SK-N-SH treated with all-trans-retinoic acid at 6 μM for 48 hours (cell line): ENCODE measurements at regions not wholly inside any gene's neighbourhood (a gene's known extent, or its start where the extent isn't known, plus 50 kb on each side); places are given as distances from the start of the nearest gene placed in this dataset.

Experiments
- ATAC-seq: fragments of 200-7000 bp; cut with Tn5 transposase; 3 replicates; pipeline ENCODE4 v1.9.1; 2020; ENCODE audit warnings: mild to moderate bottlenecking, moderate library complexity
- ARNTL ChIP-seq: fragments of 450-650 bp; formaldehyde crosslinking; IDR thresholded peaks from 2 replicates; pipeline ENCODE4 v1.5.0; 2020; ENCODE audit warnings: low read depth, mild to moderate bottlenecking, moderate library complexity, borderline replicate concordance
- BACH2 ChIP-seq: fragments of 250-450 bp; sonication (Bioruptor Pico); IDR thresholded peaks from 2 replicates; pipeline ENCODE4 v1.9.0; 2021; ENCODE audit warnings: mild to moderate bottlenecking, borderline replicate concordance
- CREB5 ChIP-seq: fragments of 250-450 bp; sonication (Bioruptor Pico); IDR thresholded peaks from 2 replicates; pipeline ENCODE4 v1.5.1; 2020; ENCODE audit warnings: low read depth, mild to moderate bottlenecking, moderate library complexity
- CSDC2 ChIP-seq: fragments of 250-450 bp; sonication (Bioruptor Pico); IDR thresholded peaks from 2 replicates; pipeline ENCODE4 v1.5.0; 2020; ENCODE audit warnings: mild to moderate bottlenecking, moderate library complexity
- CSRNP3 ChIP-seq: fragments of 250-450 bp; sonication (Bioruptor Pico); IDR thresholded peaks from 2 replicates; pipeline ENCODE4 v1.5.1; 2021; ENCODE audit warnings: mild to moderate bottlenecking, moderate library complexity
- ESRRG ChIP-seq: fragments of 250-450 bp; sonication (Bioruptor Pico); IDR thresholded peaks from 2 replicates; pipeline ENCODE4 v1.6.1; 2021; ENCODE audit warnings: mild to moderate bottlenecking
- GLIS3 ChIP-seq: fragments of 250-450 bp; sonication (Bioruptor Pico); IDR thresholded peaks from 2 replicates; pipeline ENCODE4 v1.5.0; 2020; ENCODE audit warnings: mild to moderate bottlenecking, moderate library complexity
- ISL1 ChIP-seq: fragments of 250-450 bp; sonication (Bioruptor Pico); IDR thresholded peaks from 2 replicates; pipeline ENCODE4 v2.1.2; 2022; ENCODE audit warnings: mild to moderate bottlenecking, moderate library complexity
- OSR1 ChIP-seq: fragments of 250-450 bp; sonication (Bioruptor Pico); IDR thresholded peaks from 2 replicates; pipeline ENCODE4 v1.8.0; 2022; ENCODE audit warnings: moderate library complexity, mild to moderate bottlenecking, inconsistent platforms
- PATZ1 ChIP-seq: fragments of 250-450 bp; sonication (Bioruptor Pico); IDR thresholded peaks from 2 replicates; pipeline ENCODE4 v1.8.0; 2020; ENCODE audit warnings: mild to moderate bottlenecking, moderate library complexity, borderline replicate concordance
- POU6F1 ChIP-seq: fragments of 250-450 bp; sonication (Bioruptor Pico); IDR thresholded peaks from 2 replicates; pipeline ENCODE4 v1.8.0; 2021; ENCODE audit warnings: low read depth, mild to moderate bottlenecking, moderate library complexity, borderline replicate concordance
- PPARA ChIP-seq: fragments of 250-450 bp; sonication (Bioruptor Pico); IDR thresholded peaks from 2 replicates; pipeline ENCODE4 v1.5.0; 2020; ENCODE audit warnings: mild to moderate bottlenecking, borderline replicate concordance
- RARB ChIP-seq: fragments of 250-450 bp; sonication (Bioruptor Pico); IDR thresholded peaks from 2 replicates; pipeline ENCODE4 v1.8.0; 2021; ENCODE audit warnings: mild to moderate bottlenecking, moderate library complexity
- SNAI2 ChIP-seq: fragments of 250-450 bp; sonication (Bioruptor Pico); IDR thresholded peaks from 2 replicates; pipeline ENCODE4 v1.5.0; 2020; ENCODE audit warnings: mild to moderate bottlenecking, moderate library complexity
- TCF4 ChIP-seq: fragments of 250-450 bp; sonication (Bioruptor Pico); IDR thresholded peaks from 2 replicates; pipeline ENCODE4 v1.8.0; 2021; ENCODE audit warnings: mild to moderate bottlenecking, moderate library complexity, borderline replicate concordance
- TOX ChIP-seq: fragments of 250-450 bp; sonication (Bioruptor Pico); IDR thresholded peaks from 2 replicates; pipeline ENCODE4 v1.8.0; 2021; ENCODE audit warnings: mild to moderate bottlenecking, moderate library complexity, borderline replicate concordance
- TSHZ2 ChIP-seq: fragments of 250-450 bp; sonication (Bioruptor Pico); IDR thresholded peaks from 2 replicates; pipeline ENCODE4 v1.5.0; 2020; ENCODE audit warnings: mild to moderate bottlenecking, moderate library complexity
- ZC3H10 ChIP-seq: fragments of 250-450 bp; sonication (Bioruptor Pico); IDR thresholded peaks from 2 replicates; pipeline ENCODE4 v1.5.1; 2021; ENCODE audit warnings: mild to moderate bottlenecking, moderate library complexity
- ZFP3 ChIP-seq: fragments of 250-450 bp; sonication (Bioruptor Pico); IDR thresholded peaks from 2 replicates; pipeline ENCODE4 v1.5.0; 2020; ENCODE audit warnings: mild to moderate bottlenecking, moderate library complexity
- ZFP30 ChIP-seq: fragments of 450-650 bp; formaldehyde crosslinking; IDR thresholded peaks from 2 replicates; pipeline ENCODE4 v1.5.0; 2022; ENCODE audit warnings: mild to moderate bottlenecking, moderate library complexity
- ZNF565 ChIP-seq: fragments of 450-650 bp; formaldehyde crosslinking; conservative IDR thresholded peaks from 2 replicates; pipeline ENCODE4 v1.5.0; 2020; ENCODE audit warnings: low read depth, mild to moderate bottlenecking, moderate library complexity
- ZNF70 ChIP-seq: fragments of 450-650 bp; formaldehyde crosslinking; IDR thresholded peaks from 2 replicates; pipeline ENCODE4 v1.5.0; 2020; ENCODE audit warnings: mild to moderate bottlenecking, moderate library complexity
- ZNF8 ChIP-seq: fragments of 450-650 bp; formaldehyde crosslinking; IDR thresholded peaks from 2 replicates; pipeline ENCODE4 v1.5.0; 2020; ENCODE audit warnings: mild to moderate bottlenecking, moderate library complexity

- TF ChIP-seq PATZ1 (CRISPR knock-in tag) (no peak), ZFP30 (CRISPR knock-in tag) (no peak), ARNTL (CRISPR knock-in tag) (no peak), CREB5 (CRISPR knock-in tag) (no peak), BACH2 (CRISPR knock-in tag) (no peak), ISL1 (no peak), OSR1 (CRISPR knock-in tag) (no peak), ZC3H10 (CRISPR knock-in tag) (no peak), ZNF8 (CRISPR knock-in tag) (no peak), CSDC2 (CRISPR knock-in tag) (no peak)
- TF ChIP-seq, all 23 proteins: peak for 0
Measured at GRCh38 chr2:125582516-125582915, 1073.4 kb upstream of the GYPC start (continued).

GRCh38 chr2:125584732-125585131 is 1071.2 kb upstream of the GYPC start:
- no peak for ATAC-seq
- no peak for TF ChIP-seq ARNTL (CRISPR knock-in tag)
- no peak for TF ChIP-seq RARB (CRISPR knock-in tag)
- no peak for TF ChIP-seq ZNF8 (CRISPR knock-in tag)
- no peak for TF ChIP-seq POU6F1 (CRISPR knock-in tag)
- no peak for TF ChIP-seq ZFP30 (CRISPR knock-in tag)
- no peak for TF ChIP-seq TCF4
- no peak for TF ChIP-seq ZC3H10 (CRISPR knock-in tag)
- TF ChIP-seq PPARA (CRISPR knock-in tag), result no peak
- TF ChIP-seq GLIS3 (CRISPR knock-in tag), result no peak
- no peak for TF ChIP-seq SNAI2 (CRISPR knock-in tag)
- no peak for TF ChIP-seq CSRNP3 (CRISPR knock-in tag)
- TF ChIP-seq ESRRG (CRISPR knock-in tag), result no peak
- TF ChIP-seq ZNF565 (CRISPR knock-in tag), result no peak
- TF ChIP-seq ZFP3 (CRISPR knock-in tag), result no peak
- TF ChIP-seq ZNF70 (CRISPR knock-in tag), result no peak
- no peak for TF ChIP-seq OSR1 (CRISPR knock-in tag)

- TF ChIP-seq CSRNP3 (CRISPR knock-in tag) (no peak), PATZ1 (CRISPR knock-in tag) (no peak), ZNF8 (CRISPR knock-in tag) (no peak), BACH2 (CRISPR knock-in tag) (no peak), GLIS3 (CRISPR knock-in tag) (no peak), ZC3H10 (CRISPR knock-in tag) (no peak), SNAI2 (CRISPR knock-in tag) (no peak), CSDC2 (CRISPR knock-in tag) (no peak), RARB (CRISPR knock-in tag) (no peak), ZNF565 (CRISPR knock-in tag) (no peak), TOX (CRISPR knock-in tag) (no peak), ZNF70 (CRISPR knock-in tag) (no peak), ESRRG (CRISPR knock-in tag) (no peak), TCF4 (no peak), ZFP30 (CRISPR knock-in tag) (no peak), TSHZ2 (CRISPR knock-in tag) (no peak), ARNTL (CRISPR knock-in tag) (no peak)
- ATAC-seq, result no peak
Measured at GRCh38 chr2:125588780-125589179, 1067.2 kb upstream of the GYPC start.
